GM12872 (cell line): ENCODE measurements at regions not wholly inside any gene's neighbourhood (a gene's known extent, or its start where the extent isn't known, plus 50 kb on each side); places are given as distances from the start of the nearest gene placed in this dataset.

ENCODE experiments used
- CTCF ChIP-seq: IDR thresholded peaks from 3 replicates; pipeline ENCODE4 v1.5.1; 2011; ENCODE audit warnings: low read depth, mild to moderate bottlenecking, low read length, moderate library complexity; ENCODE audit not compliant: insufficient read depth

- TF ChIP-seq CTCF = no peak
Observed at GRCh38 chr9:29802454-29802853, 2229.2 kb upstream of the C9orf72 start.

GRCh38 chr9:29806937-29807618, 2233.8 kb upstream of the C9orf72 start:
- TF ChIP-seq CTCF = no peak

GRCh38 chr9:29816954-29817703, 2243.8 kb upstream of the C9orf72 start:
- no peak for TF ChIP-seq CTCF

- no peak for TF ChIP-seq CTCF
Observed at GRCh38 chr9:29822458-29822857, 2249.2 kb upstream of the C9orf72 start.

GRCh38 chr9:29826421-29826820, 2253.1 kb upstream of the C9orf72 start:
- no peak for TF ChIP-seq CTCF

- peak; percentile 46; the same call in 2 of the 3 replicates for TF ChIP-seq CTCF
Observed at GRCh38 chr9:29830821-29831220, 2257.5 kb upstream of the C9orf72 start.

- TF ChIP-seq CTCF = no peak
Observed at GRCh38 chr9:29838491-29839020, 2265.3 kb upstream of the C9orf72 start.
